Keratinocyte (primary cell): ENCODE measurements at regions not wholly inside any gene's neighbourhood (a gene's known extent, or its start where the extent isn't known, plus 50 kb on each side); places are given as distances from the start of the nearest gene placed in this dataset.

Experiments used
- DNase-seq: peaks from one replicate; pipeline ENCODE4 v3.0.0-alpha.2; 2011; ENCODE audit warnings: low read depth, missing footprints, low spot score
- FAIRE-seq: peaks from 2 replicates; lab custom pipeline; 2011; peaks lifted over from hg19 to GRCh38; lab: Jason Lieb, UNC
- H2AFZ ChIP-seq: 2 replicates; pipeline ENCODE4 v1.6.0; 2012; ENCODE audit warnings: low read length, control low read depth, inconsistent platforms; ENCODE audit not compliant: control insufficient read depth
- H3K27ac ChIP-seq: 2 replicates; pipeline ENCODE4 v1.5.1; 2011; ENCODE audit warnings: low read length; ENCODE audit not compliant: control insufficient read depth, insufficient read depth
- H3K27me3 ChIP-seq: 3 replicates; pipeline ENCODE4 v1.6.0; 2011; ENCODE audit warnings: low read length; ENCODE audit not compliant: control insufficient read depth, insufficient read depth; ENCODE audit errors: extremely low read depth
- H3K36me3 ChIP-seq, 2 experiments: 2 replicates in 1 of 2; 3 replicates in 1 of 2; pipeline ENCODE4 v1.5.1; 2011; ENCODE audit warnings: low read length in 2 of 2, mild to moderate bottlenecking in 1 of 2; ENCODE audit not compliant: control insufficient read depth in 2 of 2, insufficient read depth in 2 of 2; ENCODE audit errors: extremely low read depth in 1 of 2
- H3K4me1 ChIP-seq: 3 replicates; pipeline ENCODE4 v1.5.1; 2011; ENCODE audit warnings: low read length; ENCODE audit not compliant: control insufficient read depth, insufficient read depth; ENCODE audit errors: extremely low read depth
- H3K4me2 ChIP-seq: 3 replicates; pipeline ENCODE4 v1.6.0; 2011; ENCODE audit warnings: low read depth, low read length; ENCODE audit not compliant: control insufficient read depth, insufficient read depth; ENCODE audit errors: extremely low read depth
- H3K4me3 ChIP-seq, 3 experiments: fragments of 200-600 bp in 1 of 3; sonication (generic) in 1 of 3; 2 replicates in 2 of 3; 3 replicates in 1 of 3; pipeline ENCODE4 v1.5.1; 2011 to 2016; ENCODE audit warnings: low read length in 3 of 3, mild to moderate bottlenecking in 3 of 3, control low read depth in 2 of 3, inconsistent platforms in 1 of 3, low read depth in 1 of 3, mixed read lengths in 1 of 3, mixed run types in 1 of 3, moderate library complexity in 1 of 3; ENCODE audit not compliant: control insufficient read depth in 2 of 3, insufficient read depth in 2 of 3; ENCODE audit errors: extremely low read depth in 1 of 3
- H3K79me2 ChIP-seq: 2 replicates; pipeline ENCODE4 v1.6.0; 2012; ENCODE audit warnings: low read length; ENCODE audit not compliant: control insufficient read depth, insufficient read depth
- H3K9ac ChIP-seq: 3 replicates; pipeline ENCODE4 v1.6.0; 2011; ENCODE audit warnings: low read length; ENCODE audit not compliant: control insufficient read depth, insufficient read depth; ENCODE audit errors: extremely low read depth
- H3K9me1 ChIP-seq: 3 replicates; pipeline ENCODE4 v1.6.0; 2011; ENCODE audit warnings: low read length; ENCODE audit not compliant: control insufficient read depth, insufficient read depth; ENCODE audit errors: extremely low read depth
- H3K9me3 ChIP-seq: 2 replicates; pipeline ENCODE4 v1.5.1; 2012; ENCODE audit warnings: low read depth, low read length; ENCODE audit not compliant: control insufficient read depth
- H4K20me1 ChIP-seq: 3 replicates; pipeline ENCODE4 v1.6.0; 2011; ENCODE audit warnings: low read length; ENCODE audit not compliant: control insufficient read depth, insufficient read depth; ENCODE audit errors: extremely low read depth
- EZH2 ChIP-seq: IDR thresholded peaks from one replicate; pipeline ENCODE4 v1.6.1; 2012; ENCODE audit warnings: inconsistent platforms, mild to moderate bottlenecking, low read length, moderate library complexity
- dilution Hi-C: fragments of 300-500 bp; cut with MboI; formaldehyde crosslinking; loops from one replicate; pipeline ENCODE4 v1.7.0; 2020; ENCODE audit warnings: low sequenced_read_pairs; ENCODE audit not compliant: extremely low pct_ligation_motif_present
- TF ChIP-seq, protein P1 (sequence below), 3 experiments: IDR thresholded peaks in 1 of 3; conservative IDR thresholded peaks in 1 of 3; optimal IDR thresholded peaks in 1 of 3; 2 replicates in 2 of 3; 3 replicates in 1 of 3; pipeline versions ENCODE3 to v1.5.1; 2011; ENCODE audit warnings: low read length in 3 of 3, mild to moderate bottlenecking in 3 of 3, moderate library complexity in 2 of 3, control low read depth in 1 of 3, inconsistent platforms in 1 of 3; ENCODE audit not compliant: insufficient read depth in 2 of 3; ENCODE audit errors: extremely low read depth in 1 of 3

DNA sequence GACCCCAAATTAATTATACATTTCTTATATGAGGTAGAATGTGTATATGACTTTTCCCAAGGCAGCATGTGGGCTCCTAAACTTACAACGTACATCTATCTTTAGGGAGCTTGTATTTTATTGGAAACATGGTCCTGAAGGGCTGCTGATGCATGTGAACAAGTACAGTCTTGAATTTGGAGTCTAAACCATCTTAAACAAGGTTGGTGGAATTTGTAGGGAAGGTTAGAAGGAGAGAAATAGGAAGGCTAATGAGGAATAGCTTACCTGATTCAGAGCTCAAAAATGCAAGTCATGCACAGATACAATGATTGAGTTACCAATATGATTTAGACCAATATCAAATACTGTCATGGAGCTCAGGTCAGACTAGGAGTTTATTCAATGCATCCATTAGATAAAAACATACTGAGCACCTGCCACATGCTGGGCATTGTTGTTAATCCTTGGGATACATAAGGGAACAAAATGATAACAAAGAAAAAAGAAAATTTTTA is 458.6 kb upstream of the ETAA1 start:
- dilution Hi-C loops: no loop called here
- Histone ChIP-seq H3K79me2 (no peaks in the 10 kb centered on the region), H3K9me3 (no peaks in the 10 kb centered on the region), H2AFZ (peak overlapping the region; percentile 74), H4K20me1 (no peaks in the 10 kb centered on the region), H3K4me2 (peak overlapping the region; percentile 42), H3K27ac (no peak overlapping the region), H3K9me1 (no peaks in the 10 kb centered on the region), H3K9ac (no peak overlapping the region), H3K27me3 (no peaks in the 10 kb centered on the region), H3K4me1 (peaks cover 10% of the 10 kb centered on the region), H3K4me3 (no peak overlapping the region), H3K36me3 (no peaks in the 10 kb centered on the region)
- FAIRE-seq (peak; percentile 86), DNase-seq (no peak)
- TF ChIP-seq, protein P1, sequence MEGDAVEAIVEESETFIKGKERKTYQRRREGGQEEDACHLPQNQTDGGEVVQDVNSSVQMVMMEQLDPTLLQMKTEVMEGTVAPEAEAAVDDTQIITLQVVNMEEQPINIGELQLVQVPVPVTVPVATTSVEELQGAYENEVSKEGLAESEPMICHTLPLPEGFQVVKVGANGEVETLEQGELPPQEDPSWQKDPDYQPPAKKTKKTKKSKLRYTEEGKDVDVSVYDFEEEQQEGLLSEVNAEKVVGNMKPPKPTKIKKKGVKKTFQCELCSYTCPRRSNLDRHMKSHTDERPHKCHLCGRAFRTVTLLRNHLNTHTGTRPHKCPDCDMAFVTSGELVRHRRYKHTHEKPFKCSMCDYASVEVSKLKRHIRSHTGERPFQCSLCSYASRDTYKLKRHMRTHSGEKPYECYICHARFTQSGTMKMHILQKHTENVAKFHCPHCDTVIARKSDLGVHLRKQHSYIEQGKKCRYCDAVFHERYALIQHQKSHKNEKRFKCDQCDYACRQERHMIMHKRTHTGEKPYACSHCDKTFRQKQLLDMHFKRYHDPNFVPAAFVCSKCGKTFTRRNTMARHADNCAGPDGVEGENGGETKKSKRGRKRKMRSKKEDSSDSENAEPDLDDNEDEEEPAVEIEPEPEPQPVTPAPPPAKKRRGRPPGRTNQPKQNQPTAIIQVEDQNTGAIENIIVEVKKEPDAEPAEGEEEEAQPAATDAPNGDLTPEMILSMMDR (optimal IDR thresholded peaks at IDR 0.05 in 1 of 3, IDR thresholded peaks at IDR 0.05 in 1 of 3, conservative IDR thresholded peaks at IDR 0.05 in 1 of 3; ENCODE audit: extremely low read depth in 1 of 3, insufficient read depth in 2 of 3, low read length in 3 of 3): no peak
- TF ChIP-seq EZH2: no peak

DNA sequence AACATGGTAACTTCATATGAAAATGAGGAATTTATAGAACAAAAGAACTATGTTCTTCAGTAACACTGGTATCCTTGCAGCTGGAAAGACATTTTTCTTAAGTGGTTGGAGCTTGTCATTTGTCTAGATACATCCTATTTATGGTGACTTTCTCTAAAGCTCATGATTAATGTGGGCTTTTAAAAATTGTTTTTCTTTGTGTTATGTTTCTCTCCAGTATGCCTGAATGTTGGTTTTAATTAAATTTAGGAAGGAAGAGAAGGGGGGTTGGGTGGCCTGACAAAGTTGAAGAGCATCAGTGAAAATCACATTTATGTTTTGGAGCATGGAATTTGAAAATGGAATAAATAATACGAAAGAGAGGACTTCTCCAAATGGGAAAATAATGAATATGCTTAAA is 457.1 kb upstream of the ETAA1 start:
- Histone ChIP-seq H3K4me1 (peaks cover 10% of the 10 kb centered on the region), H4K20me1 (no peaks in the 10 kb centered on the region), H3K36me3 (no peaks in the 10 kb centered on the region), H3K27me3 (no peaks in the 10 kb centered on the region), H3K79me2 (no peaks in the 10 kb centered on the region), H3K9ac (no peak overlapping the region), H3K9me3 (no peaks in the 10 kb centered on the region), H3K4me3 (no peak overlapping the region), H3K4me2 (no peak overlapping the region), H2AFZ (no peak overlapping the region), H3K27ac (no peak overlapping the region), H3K9me1 (no peaks in the 10 kb centered on the region)
- dilution Hi-C loops: no loop called here
- TF ChIP-seq EZH2: no peak
- TF ChIP-seq, protein P1 (optimal IDR thresholded peaks at IDR 0.05 in 1 of 3, IDR thresholded peaks at IDR 0.05 in 1 of 3, conservative IDR thresholded peaks at IDR 0.05 in 1 of 3; ENCODE audit: extremely low read depth in 1 of 3, insufficient read depth in 2 of 3, low read length in 3 of 3): no peak
- DNase-seq (no peak), FAIRE-seq (no peak)
